OCI-LY3 (cell line): ENCODE measurements at regions not wholly inside any gene's neighbourhood (a gene's known extent, or its start where the extent isn't known, plus 50 kb on each side); places are given as distances from the start of the nearest gene placed in this dataset.

Experiments
- CTCF ChIP-seq: fragments of 200-600, 300-600 bp; sonication (generic); IDR thresholded peaks from 2 replicates; pipeline ENCODE4 v1.5.1; 2014; ENCODE audit warnings: antibody characterized with exemption, low read length, low read depth
- EZH2phosphoT487 ChIP-seq: fragments of 200-600 bp; shearing (Covaris generic); IDR thresholded peaks from 2 replicates; pipeline ENCODE4 v1.6.1; 2018; ENCODE audit warnings: antibody characterized with exemption, mixed run types, low read depth

GRCh38 chr3:72408983-72409779 lies 439.1 kb downstream of the SHQ1 start:
- no peak for TF ChIP-seq CTCF
- no peak for TF ChIP-seq EZH2phosphoT487
